Fibroblast of skin of scalp (primary cell): ENCODE measurements at regions not wholly inside any gene's neighbourhood (a gene's known extent, or its start where the extent isn't known, plus 50 kb on each side); places are given as distances from the start of the nearest gene placed in this dataset.
"Not testable (repeated sequence)": the region's sequence is repeated elsewhere in the genome, so short reads cannot be mapped to it uniquely, and the experiment has no call there.

Source experiments
- DNase-seq: peaks from one replicate; pipeline ENCODE4 v3.0.0-alpha.2; 2013

DNA sequence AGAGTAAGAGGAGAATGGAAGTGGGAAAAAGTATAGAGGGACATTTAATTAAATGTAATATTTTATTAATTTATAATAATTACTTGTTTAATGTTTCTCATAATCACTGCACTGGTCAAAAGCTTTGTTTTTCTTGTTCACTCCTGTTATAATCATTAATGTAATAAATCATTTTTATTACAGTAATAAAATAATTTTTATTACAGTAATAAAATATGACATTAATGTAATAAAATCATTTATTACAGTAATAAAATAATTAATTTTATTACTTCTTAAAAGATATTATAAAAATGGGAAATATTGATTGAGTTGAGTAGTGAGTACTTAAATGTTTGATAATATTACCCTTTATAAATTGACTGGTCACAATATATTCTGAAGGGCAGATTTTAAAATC lies 181.1 kb upstream of the SOX2 start:
- DNase-seq, result no peak

DNA sequence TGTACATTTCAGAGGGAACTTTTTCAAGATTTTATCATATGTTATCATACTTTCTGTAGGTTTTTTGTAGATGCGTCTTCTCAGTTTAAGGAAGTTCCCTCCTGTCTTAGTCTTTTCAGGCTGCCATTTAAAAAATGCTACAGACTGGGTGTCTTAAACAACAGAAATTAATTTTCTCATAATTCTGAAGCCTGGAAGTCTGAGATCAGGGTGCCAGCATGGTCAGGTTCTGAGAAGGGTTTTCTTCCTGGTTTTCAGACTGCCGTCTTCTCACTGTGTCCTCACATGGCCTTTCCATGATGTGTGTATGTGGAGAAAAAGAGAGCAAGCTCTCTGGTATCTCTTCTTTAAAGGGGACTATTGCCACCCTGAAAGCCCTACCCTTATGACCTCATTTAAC lies 189.9 kb upstream of the SOX2 start:
- DNase-seq, result no peak

DNA sequence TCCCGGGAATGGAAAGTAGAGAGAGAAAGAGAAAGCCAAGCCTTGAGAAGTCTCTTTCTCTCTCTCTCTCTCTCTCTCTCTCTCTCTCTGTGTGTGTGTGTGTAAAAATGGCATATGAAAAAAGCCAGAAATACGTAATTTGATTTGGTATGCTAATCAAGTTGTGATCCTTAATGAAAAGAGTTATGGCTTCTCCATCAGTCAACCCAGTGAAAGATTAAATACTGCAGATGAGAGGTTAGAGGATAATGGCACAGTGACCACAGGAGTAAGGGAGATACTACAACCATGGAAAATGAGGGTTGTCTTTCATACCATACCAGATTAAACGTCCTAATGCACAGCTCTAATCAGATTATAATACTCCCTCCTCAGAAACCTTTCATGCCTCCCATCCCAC lies 193.5 kb upstream of the SOX2 start:
- no peak for DNase-seq

DNA sequence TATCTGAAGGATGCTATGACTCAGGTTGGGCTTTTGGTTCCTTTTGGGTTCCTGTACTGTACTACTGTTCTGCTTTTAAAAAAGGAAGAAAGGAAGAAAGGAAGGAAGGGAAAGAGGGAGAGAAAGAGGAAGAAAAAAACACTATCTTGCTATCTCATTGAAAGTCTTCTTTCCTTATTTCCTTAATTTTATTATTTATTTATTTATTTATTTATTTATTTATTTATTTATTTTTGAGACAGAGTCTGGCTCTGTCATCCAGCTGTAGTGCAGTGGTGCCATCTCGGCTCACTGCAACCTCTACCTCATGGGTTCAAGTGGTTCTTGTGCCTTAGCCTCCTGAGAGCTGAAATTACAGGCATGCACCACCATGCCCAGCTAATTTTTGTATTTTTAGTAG lies 198.9 kb upstream of the SOX2 start:
- no peak for DNase-seq

DNA sequence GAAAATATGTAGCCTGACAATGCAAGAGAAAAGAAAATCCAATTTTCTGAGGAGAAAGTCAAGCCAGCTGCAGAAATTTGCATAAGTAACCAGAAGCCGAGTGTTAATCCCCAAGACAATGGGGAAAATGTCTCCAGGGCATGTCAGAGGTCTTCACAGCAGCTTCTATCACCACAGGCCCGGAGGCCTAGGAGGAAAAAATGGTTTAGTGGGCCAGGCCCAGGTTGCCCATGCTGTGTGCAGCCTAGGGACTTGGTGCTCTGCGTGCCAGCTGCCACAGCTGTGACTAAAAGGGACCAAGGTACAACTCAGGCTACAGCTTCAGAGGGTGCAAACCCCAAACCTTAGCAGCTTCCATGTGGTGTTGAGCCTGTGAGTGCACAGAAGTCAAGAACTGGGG lies 201.2 kb upstream of the SOX2 start:
- no peak for DNase-seq

DNA sequence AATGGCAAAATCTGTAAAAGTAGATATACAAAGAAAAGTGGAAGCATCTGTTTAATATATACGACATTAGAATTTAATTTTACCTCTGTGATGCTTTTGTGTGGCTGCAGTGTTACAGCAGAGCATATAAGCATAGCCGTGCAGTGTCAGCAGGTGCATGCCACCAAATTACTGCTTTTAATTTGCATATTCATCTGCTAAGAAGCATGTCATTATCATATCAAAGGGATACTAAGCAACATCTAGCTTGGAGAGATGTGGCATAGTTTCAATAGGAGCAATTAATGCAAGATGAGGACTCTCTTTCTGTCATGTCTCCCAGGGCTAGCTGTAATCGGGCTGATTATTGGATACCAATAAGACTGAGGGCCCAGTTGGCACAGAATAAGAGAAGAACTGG lies 214.4 kb upstream of the SOX2 start:
- no peak for DNase-seq

DNA sequence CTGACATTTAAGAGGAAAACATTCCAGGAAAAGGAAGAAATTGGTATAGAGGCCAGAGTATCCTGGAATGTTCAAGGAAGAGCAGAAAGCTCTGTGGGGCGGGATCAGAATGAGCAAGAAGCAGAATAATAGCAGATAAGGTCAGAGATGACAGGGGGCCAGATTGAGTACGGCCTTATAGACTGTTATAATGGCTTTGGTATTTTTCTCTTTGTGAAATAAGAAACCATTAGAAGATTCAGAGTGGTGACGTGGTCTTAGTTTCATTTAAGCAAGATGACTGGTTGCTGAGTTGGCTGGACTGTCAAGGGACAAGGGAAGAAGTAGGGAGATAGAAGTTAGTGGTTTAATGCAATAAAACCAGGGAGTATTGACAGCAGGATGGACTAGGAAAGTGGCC lies 218.3 kb upstream of the SOX2 start:
- DNase-seq, result peak; percentile 54

DNA sequence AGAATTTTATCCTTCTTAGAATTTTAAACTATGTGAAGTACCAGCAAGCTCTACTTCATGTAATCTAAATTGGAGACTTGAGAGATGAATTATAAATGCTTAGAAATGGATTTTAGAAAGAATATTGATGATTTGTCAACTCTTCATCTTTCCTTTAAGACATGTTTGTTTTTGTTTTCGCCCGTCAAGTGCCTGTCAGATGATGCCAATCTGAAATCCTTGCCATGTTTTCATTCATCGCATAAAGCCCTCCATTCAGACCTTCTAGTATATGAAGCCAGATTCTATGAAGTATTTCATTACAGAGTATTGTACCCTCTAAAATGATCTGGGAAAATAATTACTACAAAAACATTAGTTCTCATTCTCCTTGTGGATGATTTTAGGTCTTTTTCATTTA lies 223.2 kb upstream of the SOX2 start:
- no peak for DNase-seq

DNA sequence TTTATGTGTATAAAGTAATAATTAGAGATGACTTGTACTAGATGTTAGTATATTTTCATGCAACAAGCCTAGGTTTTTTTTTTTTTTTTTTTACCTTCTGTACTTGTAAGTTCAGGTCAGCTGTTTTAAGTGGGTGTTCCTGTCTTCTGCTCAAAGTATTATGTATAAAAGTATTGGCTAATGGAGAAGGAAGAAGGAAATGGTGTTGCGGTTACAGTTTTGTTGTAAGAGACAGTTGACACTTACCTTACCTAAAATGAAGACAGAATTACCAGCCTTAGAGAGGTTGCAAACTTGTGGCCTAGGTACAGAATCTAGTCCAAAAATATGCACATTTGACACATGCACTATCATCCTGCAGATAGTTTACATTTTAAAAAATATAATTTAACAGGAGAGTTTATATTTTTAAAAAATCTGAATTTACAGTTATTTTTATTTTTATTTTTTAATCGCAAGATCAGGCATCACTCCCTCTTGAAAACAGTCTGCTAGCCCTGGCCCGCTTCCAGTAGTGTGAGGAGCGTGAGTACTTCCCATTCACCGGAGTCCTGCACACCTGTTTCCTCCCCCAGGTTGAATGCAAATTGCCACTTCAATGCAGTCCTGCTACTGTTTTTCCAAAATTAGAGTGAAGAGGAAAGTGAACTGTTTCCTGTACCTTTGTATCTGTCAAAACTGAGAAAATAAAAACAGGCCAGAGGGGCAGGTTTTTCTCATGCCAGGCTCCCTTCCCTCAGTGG lies 224.3 kb upstream of the SOX2 start:
- no peak for DNase-seq

DNA sequence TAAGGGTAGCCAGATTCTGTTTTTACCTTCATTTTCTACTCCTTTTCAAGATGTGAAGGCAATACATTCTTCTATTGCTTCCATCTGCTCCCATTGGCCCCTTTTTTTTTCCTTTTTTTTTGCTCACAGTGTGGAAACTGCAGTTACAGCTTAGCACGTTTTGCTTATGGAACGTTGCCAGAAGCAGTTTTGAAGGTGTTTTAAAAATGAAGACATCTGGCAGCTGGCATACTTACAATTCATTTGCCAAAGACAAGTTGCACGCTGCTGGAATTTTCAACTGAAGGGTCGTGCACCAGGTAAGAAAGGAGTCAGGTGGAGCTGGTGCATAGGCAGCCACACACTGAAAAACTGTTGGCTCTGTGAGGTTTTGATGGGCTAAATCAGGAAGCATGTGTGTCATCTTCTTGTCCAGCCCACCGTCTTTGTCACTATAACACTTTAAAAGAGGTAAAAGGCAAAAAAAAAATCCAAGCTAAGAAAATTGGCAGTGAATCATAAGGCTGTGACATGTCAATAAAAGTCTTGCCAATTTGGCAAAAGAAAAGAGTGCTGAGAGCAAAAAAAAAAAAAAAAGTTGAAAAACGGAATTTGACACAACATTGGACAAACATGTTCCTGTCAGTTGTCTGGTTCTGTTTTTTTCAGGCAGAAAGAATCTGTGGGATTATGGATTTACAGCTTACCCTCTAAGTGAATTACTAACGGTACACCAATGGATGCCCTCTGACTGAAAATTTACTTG lies 225.4 kb upstream of the SOX2 start:
- no peak for DNase-seq

DNA sequence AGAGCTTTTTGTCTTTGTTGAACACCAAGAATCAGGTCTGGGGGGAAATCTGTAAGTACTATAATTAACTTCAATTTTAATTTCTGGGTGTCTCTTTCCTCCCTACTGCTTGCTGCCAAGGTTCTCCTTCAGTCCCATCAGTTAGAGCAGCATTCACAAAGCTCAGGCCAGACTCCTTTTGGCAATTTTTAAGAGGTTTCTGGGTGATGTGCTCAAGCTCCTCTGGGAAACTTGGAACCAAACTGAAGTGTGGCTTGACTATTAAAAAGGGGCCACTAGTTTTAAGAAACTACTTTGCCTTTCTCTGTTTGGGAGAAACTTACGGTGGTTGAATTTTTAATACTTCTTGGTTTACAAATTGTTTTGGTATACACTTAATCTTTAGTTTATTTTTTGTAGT lies 227.7 kb upstream of the SOX2 start:
- no peak for DNase-seq

DNA sequence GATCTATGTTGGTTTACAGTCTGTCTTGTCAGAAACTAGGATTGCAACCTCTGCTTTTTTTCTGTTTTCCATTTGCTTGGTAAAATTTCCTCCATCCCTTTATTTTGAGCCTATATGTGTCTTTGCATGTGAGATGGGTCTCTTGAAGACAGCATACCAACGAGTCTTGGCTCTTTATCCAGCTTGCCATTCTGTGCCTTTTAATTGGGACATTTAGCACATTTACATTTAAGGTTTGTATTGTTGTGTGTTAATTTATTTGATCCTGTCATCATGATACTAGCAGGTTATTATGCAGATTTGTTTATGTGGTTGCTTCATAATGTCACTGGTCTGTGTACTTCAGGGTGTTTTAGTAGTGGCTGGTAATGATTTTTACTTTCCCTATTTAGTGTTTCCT lies 236.6 kb upstream of the SOX2 start:
- DNase-seq, result not testable (repeated sequence)

DNA sequence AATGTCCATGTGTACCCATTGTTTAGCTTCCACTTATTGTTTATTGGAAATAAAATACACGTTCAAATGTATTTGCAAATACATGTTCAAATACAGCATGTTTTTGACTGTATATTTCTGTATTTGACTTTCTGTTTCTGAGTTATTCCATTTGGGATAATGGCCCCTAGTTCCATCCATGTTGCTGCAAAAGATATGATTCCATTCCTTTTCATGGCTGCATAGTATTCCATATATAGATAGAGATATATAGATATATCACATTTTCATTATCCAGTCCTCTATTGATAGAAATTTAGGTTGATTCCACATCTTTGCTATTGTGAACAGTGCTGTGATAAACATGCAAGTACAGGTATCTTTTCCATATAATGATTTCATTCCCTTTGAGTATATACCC lies 241.4 kb upstream of the SOX2 start:
- no peak for DNase-seq

DNA sequence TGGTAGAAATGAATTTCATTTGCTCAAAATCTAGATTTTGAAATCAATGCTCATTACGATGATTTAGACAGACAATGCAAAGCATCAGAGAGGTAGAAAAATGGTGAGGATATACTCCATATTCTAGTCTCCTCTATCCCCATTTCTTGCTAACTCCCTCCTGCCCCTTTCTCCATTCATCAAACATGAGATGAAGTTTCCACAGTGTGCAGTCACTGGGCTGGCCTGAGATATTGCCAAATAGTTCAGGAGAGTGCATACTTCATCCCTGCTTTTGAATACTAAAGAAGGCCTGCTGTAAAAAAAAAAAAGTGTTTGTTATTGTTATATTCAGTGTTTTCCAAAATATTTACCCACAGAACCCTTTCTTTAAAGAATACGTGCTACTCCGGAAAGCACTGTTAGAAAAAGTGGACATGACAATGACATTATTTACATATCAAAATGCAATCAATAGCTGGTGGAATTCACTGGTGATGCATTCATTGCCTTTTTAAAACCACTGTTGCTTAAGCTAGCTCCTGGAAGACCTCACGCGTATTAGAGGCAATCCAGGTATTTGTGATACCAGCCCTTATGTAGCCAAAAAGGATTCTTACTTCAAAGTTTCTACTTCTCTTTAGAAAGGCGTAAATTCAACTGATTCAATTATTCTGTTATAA lies 247.6 kb upstream of the SOX2 start:
- no peak for DNase-seq

DNA sequence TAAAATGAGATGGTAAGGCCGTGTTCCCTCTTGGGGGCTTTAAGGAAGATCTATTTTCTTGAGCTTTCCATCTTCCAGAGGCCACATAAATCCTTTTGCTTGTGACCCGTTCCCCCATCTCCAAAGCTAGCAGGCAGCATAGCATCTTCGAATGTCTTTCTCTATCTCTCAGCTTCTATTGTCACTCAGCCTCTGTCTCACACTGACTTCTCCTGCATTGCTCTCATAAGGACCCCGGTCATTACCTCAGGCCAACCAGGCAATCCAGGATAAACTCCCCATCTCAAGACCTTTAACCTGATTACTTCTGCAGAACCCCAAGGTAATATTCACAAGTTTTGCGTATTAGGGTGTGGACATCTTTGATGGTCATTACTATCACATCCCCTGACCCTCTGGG lies 250.3 kb upstream of the SOX2 start:
- no peak for DNase-seq

DNA sequence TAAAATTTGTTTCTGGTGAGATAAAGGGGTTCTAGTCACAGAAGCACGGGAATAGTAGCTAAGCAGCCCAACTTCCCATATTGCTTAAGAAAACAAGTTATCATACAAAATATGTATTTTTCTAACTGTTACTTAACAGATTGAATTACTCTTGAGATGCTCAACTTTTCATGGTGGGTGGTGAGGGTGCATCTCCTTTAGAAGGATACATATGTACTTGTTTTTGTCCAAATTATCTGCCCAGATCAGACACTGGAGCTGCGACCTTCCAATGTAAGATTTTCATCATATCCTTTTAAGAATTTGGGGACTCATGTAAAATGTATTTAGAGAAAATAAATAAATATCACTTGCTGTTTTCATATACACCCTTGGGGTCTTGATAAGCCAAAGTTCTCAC lies 252.2 kb upstream of the SOX2 start:
- DNase-seq, result no peak

DNA sequence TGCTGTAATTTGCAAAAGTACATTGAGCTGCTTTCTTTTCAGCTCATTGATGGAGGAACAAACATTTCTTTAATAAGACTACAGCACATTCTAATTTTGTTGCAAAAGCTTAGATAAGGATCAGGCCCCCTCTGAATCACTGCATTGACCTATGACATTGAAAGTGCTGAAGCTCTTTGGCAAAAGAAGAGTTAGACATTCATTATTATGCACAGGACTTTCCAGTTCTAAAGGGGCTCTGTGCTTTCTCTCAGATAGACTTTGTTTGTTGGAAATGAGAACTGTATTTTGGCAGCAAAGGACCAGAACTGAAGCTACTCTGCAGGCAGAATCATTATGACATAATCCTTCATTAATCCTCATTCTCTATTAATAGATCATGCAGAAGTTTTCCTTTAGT lies 252.9 kb upstream of the SOX2 start:
- DNase-seq, result no peak

DNA sequence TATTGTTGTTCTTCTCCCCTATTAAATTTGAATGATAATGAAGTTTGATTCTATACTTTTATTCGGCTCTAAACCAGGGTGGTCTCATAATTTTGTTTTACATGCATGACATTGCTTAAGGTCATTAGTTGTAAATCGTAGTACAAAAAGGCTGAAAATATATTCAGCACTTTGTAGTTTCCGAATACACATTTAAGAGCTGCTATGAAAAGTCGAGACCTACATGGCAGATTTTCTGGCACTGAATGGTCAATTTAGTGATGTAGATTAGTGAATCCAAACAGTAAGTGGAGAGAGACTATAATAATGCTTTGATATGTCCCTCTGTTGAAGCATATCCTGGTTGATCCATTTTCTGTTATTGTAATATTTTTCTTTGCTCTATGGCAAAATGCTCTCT lies 254.0 kb upstream of the SOX2 start:
- DNase-seq, result no peak

DNA sequence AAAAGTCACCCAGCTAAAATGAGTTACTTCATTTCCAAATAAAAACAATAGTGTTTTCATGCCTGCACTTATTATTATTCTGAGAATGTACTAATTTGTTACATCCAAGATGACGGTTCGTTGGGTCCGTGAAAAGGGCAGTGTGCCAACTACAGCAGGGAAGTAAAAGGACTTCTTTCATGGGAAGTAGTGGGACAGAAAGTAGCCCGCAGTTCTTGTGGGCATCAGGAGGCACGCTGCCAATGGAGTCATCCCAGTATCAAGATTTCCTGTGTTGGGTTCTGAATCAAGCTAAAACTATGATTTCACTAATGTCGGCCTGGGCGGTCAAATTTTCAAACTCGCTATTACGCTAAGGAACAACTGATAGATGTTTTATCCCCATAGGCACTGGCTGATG lies 254.5 kb upstream of the SOX2 start:
- no peak for DNase-seq

DNA sequence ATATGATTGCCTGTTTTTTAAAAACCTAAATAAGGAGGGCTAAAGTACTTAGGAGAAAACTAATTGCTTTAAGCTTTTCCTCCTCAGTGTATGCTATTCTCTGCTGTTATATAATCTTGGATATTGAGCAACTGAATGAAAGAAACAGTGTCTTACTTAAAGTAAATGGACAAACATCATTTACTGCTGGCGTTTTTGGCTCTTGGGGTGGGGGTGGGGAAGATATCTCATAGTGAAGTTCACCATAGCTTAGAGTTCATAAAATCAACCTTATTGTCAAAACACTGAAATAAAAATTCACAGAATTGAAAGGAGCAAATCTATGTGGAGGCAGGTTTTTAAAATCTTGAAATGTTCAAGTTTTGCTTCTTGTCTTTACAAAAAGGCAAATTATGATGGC lies 256.4 kb upstream of the SOX2 start:
- no peak for DNase-seq

DNA sequence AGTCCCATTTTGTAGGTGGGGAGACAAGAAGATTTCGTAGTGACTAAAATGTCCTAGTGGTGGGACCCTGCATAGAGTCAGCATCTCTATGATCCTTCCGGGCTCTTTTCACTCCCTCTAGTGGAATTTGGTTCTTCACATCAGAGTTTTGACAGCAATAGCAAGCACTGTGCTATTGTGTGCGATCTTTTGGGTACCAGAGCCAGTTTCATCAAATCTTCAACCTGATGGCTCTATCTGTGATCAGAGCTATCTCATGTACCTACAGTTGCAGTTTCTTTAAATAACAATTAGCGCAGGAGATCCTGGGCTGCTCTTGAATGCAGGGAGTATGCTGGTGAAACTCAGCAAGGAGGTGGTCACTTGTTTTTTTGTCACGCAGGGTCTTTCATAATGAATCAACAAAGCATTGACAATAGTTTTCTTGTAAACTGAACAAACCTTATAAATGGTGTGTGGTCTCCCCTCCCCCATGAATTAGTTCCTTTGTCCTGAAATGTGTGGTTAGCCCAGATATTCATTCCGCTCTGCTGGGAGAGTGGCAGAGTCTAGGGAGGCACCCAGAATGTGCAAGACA lies 257.2 kb upstream of the SOX2 start:
- DNase-seq, result no peak

DNA sequence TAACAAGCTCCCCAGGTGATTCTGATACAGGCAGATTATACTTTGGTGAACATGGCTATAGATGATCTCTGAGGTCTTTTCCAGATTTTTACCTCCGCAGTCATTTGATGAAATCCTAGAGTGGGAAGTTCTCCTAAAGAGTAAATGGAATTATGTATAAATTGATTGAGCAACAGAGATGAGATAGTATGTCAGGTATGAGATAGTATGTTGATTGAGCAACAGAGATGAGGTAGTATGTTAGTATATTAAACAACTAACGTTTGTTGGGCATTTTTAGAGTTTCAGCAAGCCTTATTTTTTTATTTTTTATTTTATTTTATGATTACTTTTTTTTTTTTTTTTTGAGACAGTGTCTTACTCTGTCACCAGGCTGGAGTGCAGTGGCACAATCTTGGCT lies 265.0 kb upstream of the SOX2 start:
- DNase-seq, result no peak

DNA sequence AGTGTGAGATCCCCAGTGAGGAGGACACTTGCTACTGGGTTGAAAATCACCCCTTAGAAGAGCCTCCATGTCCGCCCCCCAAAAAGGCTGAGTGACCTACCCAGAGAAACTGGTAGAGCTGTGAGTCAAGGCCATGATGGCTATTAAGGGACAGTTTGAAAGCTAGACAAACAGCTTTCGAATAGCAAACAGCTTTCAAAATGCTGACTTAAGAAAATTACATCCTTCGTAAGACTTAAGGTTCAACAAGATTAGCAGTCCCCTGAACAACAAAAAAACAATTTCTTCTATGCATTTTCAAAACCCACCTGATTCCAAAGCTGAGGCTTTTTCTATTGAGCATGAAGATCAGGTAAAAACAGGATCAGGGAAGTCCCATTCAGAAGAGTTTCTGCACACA lies 269.7 kb upstream of the SOX2 start:
- no peak for DNase-seq

DNA sequence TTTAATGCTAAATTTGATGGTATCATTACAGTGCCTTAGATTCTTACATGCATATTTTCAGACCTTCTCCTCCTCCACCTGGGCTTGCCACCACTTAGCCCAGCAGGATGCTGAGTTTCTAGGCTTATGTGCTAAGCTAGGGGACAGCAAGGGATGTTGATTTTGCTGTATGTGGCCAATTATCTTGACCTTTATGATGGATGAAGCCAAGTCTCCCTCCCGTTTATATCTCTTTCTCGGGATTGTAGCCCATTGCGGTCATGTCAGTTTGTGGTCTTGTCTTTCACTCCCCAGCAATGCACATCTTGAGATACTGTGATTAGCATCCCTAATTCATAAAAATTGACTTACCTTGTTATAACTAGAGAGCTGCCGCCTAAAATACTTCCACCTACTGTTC lies 278.7 kb upstream of the SOX2 start:
- no peak for DNase-seq
